Kidney epithelial cell (primary cell): ENCODE measurements at regions not wholly inside any gene's neighbourhood (a gene's known extent, or its start where the extent isn't known, plus 50 kb on each side); places are given as distances from the start of the nearest gene placed in this dataset.

Experiments
- DNase-seq: peaks from one replicate; pipeline ENCODE4 v3.0.0-alpha.2; 2010; ENCODE audit warnings: low read depth
- H3K27me3 ChIP-seq: 2 replicates; pipeline ENCODE4 v1.6.0; 2011; ENCODE audit warnings: low read length; ENCODE audit not compliant: control insufficient read depth, insufficient read depth
- H3K36me3 ChIP-seq: 2 replicates; pipeline ENCODE4 v1.5.1; 2011; ENCODE audit warnings: low read length; ENCODE audit not compliant: control insufficient read depth, insufficient read depth
- H3K4me3 ChIP-seq: 2 replicates; pipeline ENCODE4 v1.5.1; 2011; ENCODE audit warnings: low read depth, mild to moderate bottlenecking, control low read depth, low read length
- CTCF ChIP-seq: IDR thresholded peaks from 2 replicates; pipeline ENCODE4 v1.5.1; 2011; ENCODE audit warnings: mild to moderate bottlenecking, moderate library complexity, low read length, control low read depth, inconsistent platforms; ENCODE audit not compliant: insufficient read depth, poor library complexity, severe bottlenecking

- no peak for DNase-seq
- no peaks in the 10 kb centered on the region for H3K27me3 ChIP-seq
- H3K36me3 ChIP-seq, result no peaks in the 10 kb centered on the region
- no peak overlapping the region for H3K4me3 ChIP-seq
- peak; percentile 8 for TF ChIP-seq CTCF
Measured at GRCh38 chr12:66903782-66904396, 225.0 kb upstream of the GRIP1 start.

- H3K27me3 ChIP-seq, result no peaks in the 10 kb centered on the region
Measured at GRCh38 chr12:66905201-66905600, 226.3 kb upstream of the GRIP1 start.

GRCh38 chr12:66910366-66910974 lies 231.6 kb upstream of the GRIP1 start:
- Histone ChIP-seq H3K36me3 (no peaks in the 10 kb centered on the region), H3K27me3 (no peaks in the 10 kb centered on the region), H3K4me3 (no peak overlapping the region)
- DNase-seq, result no peak
- TF ChIP-seq CTCF, result no peak

More at GRCh38 chr12:66905201-66905600, 226.3 kb upstream of the GRIP1 start:
- Histone ChIP-seq H3K4me3 (no peak overlapping the region), H3K36me3 (no peaks in the 10 kb centered on the region)
- no peak for TF ChIP-seq CTCF
- no peak for DNase-seq

- TF ChIP-seq CTCF, result no peak
- Histone ChIP-seq H3K36me3 (no peaks in the 10 kb centered on the region), H3K4me3 (no peak overlapping the region), H3K27me3 (no peaks in the 10 kb centered on the region)
- DNase-seq, result no peak
Measured at GRCh38 chr12:66915306-66915904, 236.5 kb upstream of the GRIP1 start.

GRCh38 chr12:66916189-66916588 lies 237.3 kb upstream of the GRIP1 start:
- Histone ChIP-seq H3K36me3 (no peaks in the 10 kb centered on the region), H3K27me3 (no peaks in the 10 kb centered on the region), H3K4me3 (no peak overlapping the region)
- DNase-seq, result no peak
- no peak for TF ChIP-seq CTCF
